HL-60 (cell line): ENCODE measurements at regions not wholly inside any gene's neighbourhood (a gene's known extent, or its start where the extent isn't known, plus 50 kb on each side); places are given as distances from the start of the nearest gene placed in this dataset.

Experiments
- CTCF ChIP-seq: IDR thresholded peaks from one replicate; pipeline ENCODE4 v1.5.1; 2011; ENCODE audit warnings: low read length, control low read depth, inconsistent platforms; ENCODE audit not compliant: insufficient read depth
- GABPA ChIP-seq: IDR thresholded peaks from 2 replicates; pipeline ENCODE4 v1.6.1; 2012; ENCODE audit warnings: low read depth
- POLR2AphosphoS5 ChIP-seq: IDR thresholded peaks from 2 replicates; pipeline ENCODE4 v1.6.1; 2012; ENCODE audit warnings: low read depth

DNA sequence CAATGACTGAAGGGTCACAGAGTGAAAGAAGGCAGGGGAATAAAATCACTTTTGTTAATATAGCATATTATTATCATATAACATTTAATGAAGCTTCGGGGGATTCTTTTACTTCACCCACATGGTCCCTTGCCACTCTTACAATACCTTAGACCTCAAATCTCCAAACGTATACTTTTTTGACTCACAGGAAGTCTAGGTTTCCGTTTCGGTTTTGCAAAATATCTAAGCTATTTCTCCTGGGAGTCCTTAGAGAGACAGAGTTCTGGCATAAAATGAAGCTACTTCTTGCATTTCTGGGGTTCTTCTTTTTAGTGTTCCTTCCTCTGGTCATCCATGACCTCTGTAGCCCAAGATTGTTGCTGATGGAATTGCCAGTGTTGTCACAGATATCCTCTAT is 590.5 kb upstream of the ATP2B1 start:
- no peak for TF ChIP-seq CTCF
- TF ChIP-seq GABPA: no peak
- TF ChIP-seq POLR2AphosphoS5: no peak
